ENCODE measurements at regions not wholly inside any gene's neighbourhood (a gene's known extent, or its start where the extent isn't known, plus 50 kb on each side); places are given as distances from the start of the nearest gene placed in this dataset.

- DNase-seq, result no peak
These were observed 291.6 kb upstream of the VEPH1 start for GRCh38 chr3:157794771-157795170.

- no peak for DNase-seq
These were observed 290.5 kb upstream of the VEPH1 start for GRCh38 chr3:157793745-157794144.

- no peak for DNase-seq
These were observed 285.9 kb upstream of the VEPH1 start for GRCh38 chr3:157789162-157789561.

GRCh38 chr3:157786618-157787017 is 283.4 kb upstream of the VEPH1 start:
- no peak for DNase-seq

GRCh38 chr3:157786211-157786610 is 283.0 kb upstream of the VEPH1 start:
- no peak for DNase-seq

- DNase-seq, result no peak
These were observed 282.0 kb upstream of the VEPH1 start for GRCh38 chr3:157785102-157785826.

- no peak for DNase-seq
These were observed 279.0 kb upstream of the VEPH1 start for GRCh38 chr3:157782236-157782635.

- no peak for DNase-seq
These were observed 273.6 kb upstream of the VEPH1 start for GRCh38 chr3:157776861-157777260.

GRCh38 chr3:157775446-157775845 is 272.2 kb upstream of the VEPH1 start:
- no peak for DNase-seq

- no peak for DNase-seq
These were observed 266.2 kb upstream of the VEPH1 start for GRCh38 chr3:157769378-157769777.

GRCh38 chr3:157767607-157768006 is 264.4 kb upstream of the VEPH1 start:
- DNase-seq, result no peak

- no peak for DNase-seq
These were observed 260.4 kb upstream of the VEPH1 start for GRCh38 chr3:157763644-157764043.

GRCh38 chr3:157759311-157759710 is 256.1 kb upstream of the VEPH1 start:
- no peak for DNase-seq

GRCh38 chr3:157755233-157755632 is 252.0 kb upstream of the VEPH1 start:
- no peak for DNase-seq

- no peak for DNase-seq
These were observed 251.2 kb upstream of the VEPH1 start for GRCh38 chr3:157754451-157754850.

GRCh38 chr3:157753787-157754136 is 250.5 kb upstream of the VEPH1 start:
- no peak for DNase-seq

- no peak for DNase-seq
These were observed 250.0 kb upstream of the VEPH1 start for GRCh38 chr3:157752956-157753786.

- DNase-seq, result no peak
These were observed 249.3 kb upstream of the VEPH1 start for GRCh38 chr3:157752554-157752953.

- DNase-seq, result no peak
These were observed 248.2 kb upstream of the VEPH1 start for GRCh38 chr3:157751386-157751785.

GRCh38 chr3:157746391-157746790 is 243.2 kb upstream of the VEPH1 start:
- DNase-seq, result no peak

GRCh38 chr3:157741607-157742006 is 238.4 kb upstream of the VEPH1 start:
- DNase-seq, result no peak

- DNase-seq, result no peak
These were observed 235.2 kb upstream of the VEPH1 start for GRCh38 chr3:157738441-157738840.

GRCh38 chr3:157718800-157719199 is 215.6 kb upstream of the VEPH1 start:
- DNase-seq, result no peak

GRCh38 chr3:157713101-157713500 is 209.9 kb upstream of the VEPH1 start:
- no peak for DNase-seq

GRCh38 chr3:157705258-157705657 is 202.0 kb upstream of the VEPH1 start:
- DNase-seq, result no peak
